IgD-negative memory B cell (primary cell): ENCODE measurements at regions not wholly inside any gene's neighbourhood (a gene's known extent, or its start where the extent isn't known, plus 50 kb on each side); places are given as distances from the start of the nearest gene placed in this dataset.

Experiments
- H3K27ac Mint-ChIP-seq, 3 donors: one replicate each; pipeline ENCODE4 v1.8.0; 2020 to 2022; ENCODE audit warnings: mild to moderate bottlenecking in 3 of 3, mixed read lengths in 3 of 3, moderate library complexity in 1 of 3
- H3K27me3 Mint-ChIP-seq: one replicate; pipeline ENCODE4 v1.8.0; 2021; ENCODE audit warnings: mixed read lengths
- H3K36me3 Mint-ChIP-seq: one replicate; pipeline ENCODE4 v1.8.0; 2020; ENCODE audit warnings: mild to moderate bottlenecking, mixed read lengths
- H3K4me1 Mint-ChIP-seq, 3 donors: one replicate each; pipeline ENCODE4 v1.8.0; 2020 to 2022; ENCODE audit warnings: mixed read lengths in 3 of 3, mild to moderate bottlenecking in 1 of 3
- H3K4me3 Mint-ChIP-seq, 4 donors: one replicate each; pipeline ENCODE4 v1.8.0; 2020 to 2022; ENCODE audit warnings: mild to moderate bottlenecking in 4 of 4, mixed read lengths in 4 of 4, moderate library complexity in 3 of 4
- H3K9me3 Mint-ChIP-seq, 3 donors: one replicate each; pipeline ENCODE4 v1.8.0; 2020 to 2021; ENCODE audit warnings: mixed read lengths in 3 of 3, mild to moderate bottlenecking in 1 of 3

- Mint-ChIP-seq H3K4me1 (no peaks in the 10 kb centered on the region), H3K36me3 (no peaks in the 10 kb centered on the region), H3K27me3 (no peaks in the 10 kb centered on the region), H3K4me3 (no peak overlapping the region), H3K9me3 (peaks cover 0 to 2% (median 1%) of the 10 kb centered on the region in 3 donors), H3K27ac (no peak overlapping the region)
These were observed 228.2 kb upstream of the PPFIA2 start for GRCh38 chr12:81987371-81987770.

DNA sequence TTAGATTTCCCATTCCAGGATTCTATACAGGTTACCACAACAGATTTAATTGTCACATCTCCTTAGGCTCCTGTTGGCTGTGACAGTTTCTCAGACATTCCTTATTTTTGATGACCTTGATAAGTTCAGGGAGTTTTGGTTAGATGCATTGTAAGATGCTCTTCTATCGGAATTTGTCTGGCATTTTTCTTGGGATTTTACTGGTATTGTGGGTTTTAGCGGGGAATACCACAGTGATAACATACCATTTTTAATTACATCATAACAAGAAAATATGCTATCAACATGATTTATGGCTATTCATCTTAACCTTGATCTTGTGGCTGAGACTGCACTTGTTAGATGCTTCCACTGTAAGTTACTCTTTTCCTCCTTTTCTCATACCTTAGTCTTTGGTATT, 217.5 kb upstream of the PPFIA2 start:
- no peaks in the 10 kb centered on the region for H3K27me3 Mint-ChIP-seq
- H3K36me3 Mint-ChIP-seq, result no peaks in the 10 kb centered on the region
- H3K4me3 Mint-ChIP-seq, result no peak overlapping the region
- no peaks in the 10 kb centered on the region for H3K4me1 Mint-ChIP-seq
- peaks cover 4 to 13% (median 4%) of the 10 kb centered on the region in 3 donors for H3K9me3 Mint-ChIP-seq
- no peak overlapping the region for H3K27ac Mint-ChIP-seq

GRCh38 chr12:81974762-81975161, 215.6 kb upstream of the PPFIA2 start:
- H3K4me3 Mint-ChIP-seq, result no peak overlapping the region
- no peaks in the 10 kb centered on the region for H3K27me3 Mint-ChIP-seq
- H3K4me1 Mint-ChIP-seq, result no peaks in the 10 kb centered on the region
- H3K36me3 Mint-ChIP-seq, result no peaks in the 10 kb centered on the region
- H3K9me3 Mint-ChIP-seq, result peaks cover 2 to 10% (median 4%) of the 10 kb centered on the region in 3 donors
- H3K27ac Mint-ChIP-seq, result no peak overlapping the region

GRCh38 chr12:81968421-81968820, 209.3 kb upstream of the PPFIA2 start:
- Mint-ChIP-seq H3K27ac (no peak overlapping the region), H3K4me1 (no peaks in the 10 kb centered on the region), H3K9me3 (peaks cover 0 to 2% (median 1%) of the 10 kb centered on the region in 3 donors), H3K27me3 (no peaks in the 10 kb centered on the region), H3K4me3 (no peak overlapping the region), H3K36me3 (no peaks in the 10 kb centered on the region)

DNA sequence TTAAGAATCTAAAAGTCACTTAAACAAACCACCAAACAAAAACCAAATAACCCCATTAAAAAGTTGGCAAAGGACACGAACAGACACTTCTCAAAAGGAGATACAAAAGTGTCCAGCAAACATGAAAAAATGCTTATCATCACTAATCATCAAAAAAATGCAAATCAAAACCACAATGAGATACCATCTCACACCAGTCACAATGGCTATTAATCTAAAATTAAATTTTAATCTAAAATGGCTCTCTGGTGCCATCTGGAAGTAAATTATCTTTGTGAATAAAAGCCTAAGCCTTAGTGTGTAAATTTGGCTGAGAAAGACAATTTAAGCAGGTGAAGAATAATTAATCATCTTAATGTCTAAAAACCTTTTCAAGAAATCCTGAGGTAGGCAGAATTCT, 204.5 kb upstream of the PPFIA2 start:
- Mint-ChIP-seq H3K4me1 (no peaks in the 10 kb centered on the region), H3K4me3 (no peak overlapping the region), H3K27ac (no peak overlapping the region), H3K9me3 (no peaks in the 10 kb centered on the region), H3K36me3 (no peaks in the 10 kb centered on the region), H3K27me3 (no peaks in the 10 kb centered on the region)

DNA sequence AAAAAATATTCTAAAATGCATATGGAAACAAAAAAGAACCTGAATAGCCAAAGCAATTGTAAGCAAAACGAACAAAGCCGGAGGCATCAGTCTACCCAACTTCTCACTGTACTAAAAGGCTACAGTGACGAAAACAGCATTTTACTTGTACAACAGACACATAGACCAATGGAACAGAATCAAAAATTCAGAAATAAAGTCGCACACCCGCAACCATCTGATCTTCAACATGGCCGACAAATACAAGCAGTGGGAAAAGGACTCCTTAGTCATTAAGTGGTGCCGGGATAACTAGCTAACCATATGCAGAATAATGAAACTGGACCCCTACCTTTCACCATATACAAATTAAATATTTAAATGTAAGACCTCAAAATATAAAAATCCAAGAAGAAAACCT, 203.9 kb upstream of the PPFIA2 start:
- no peak overlapping the region for H3K27ac Mint-ChIP-seq
- H3K27me3 Mint-ChIP-seq, result no peaks in the 10 kb centered on the region
- no peak overlapping the region for H3K4me3 Mint-ChIP-seq
- H3K9me3 Mint-ChIP-seq, result peaks cover 0 to 2% (median 1%) of the 10 kb centered on the region in 3 donors
- no peaks in the 10 kb centered on the region for H3K4me1 Mint-ChIP-seq
- H3K36me3 Mint-ChIP-seq, result no peaks in the 10 kb centered on the region

- H3K27ac Mint-ChIP-seq, result no peak overlapping the region
- H3K27me3 Mint-ChIP-seq, result no peaks in the 10 kb centered on the region
- peaks cover 0 to 2% (median 1%) of the 10 kb centered on the region in 3 donors for H3K9me3 Mint-ChIP-seq
- no peaks in the 10 kb centered on the region for H3K4me1 Mint-ChIP-seq
- no peak overlapping the region for H3K4me3 Mint-ChIP-seq
- H3K36me3 Mint-ChIP-seq, result no peaks in the 10 kb centered on the region
These were observed 203.1 kb upstream of the PPFIA2 start for GRCh38 chr12:81962126-81962856.

- Mint-ChIP-seq H3K4me1 (no peaks in the 10 kb centered on the region), H3K36me3 (no peaks in the 10 kb centered on the region), H3K4me3 (no peak overlapping the region), H3K27me3 (no peaks in the 10 kb centered on the region), H3K9me3 (peaks cover 1 to 5% (median 4%) of the 10 kb centered on the region in 3 donors), H3K27ac (no peak overlapping the region)
These were observed 199.3 kb upstream of the PPFIA2 start for GRCh38 chr12:81958406-81958805.

DNA sequence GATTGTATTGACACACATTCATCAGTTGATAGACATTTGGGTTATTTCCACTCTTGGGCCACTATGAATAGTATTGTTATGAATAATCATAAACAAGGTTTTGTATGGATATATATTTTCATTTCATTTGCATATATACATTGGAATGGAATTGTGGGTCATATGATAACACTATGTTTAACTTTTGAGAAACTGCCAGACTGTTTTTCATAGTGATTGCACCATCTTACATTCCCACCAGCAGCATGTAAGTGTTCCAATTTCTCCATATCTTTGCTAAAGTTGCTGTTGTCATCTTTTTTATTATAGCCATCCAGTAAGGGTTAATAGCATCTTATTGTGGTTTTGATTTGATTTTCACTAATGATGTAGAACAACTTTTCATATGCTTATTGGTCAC, 198.5 kb upstream of the PPFIA2 start:
- no peaks in the 10 kb centered on the region for H3K36me3 Mint-ChIP-seq
- H3K4me3 Mint-ChIP-seq, result no peak overlapping the region
- H3K27ac Mint-ChIP-seq, result no peak overlapping the region
- H3K9me3 Mint-ChIP-seq, result peaks cover 1 to 5% (median 4%) of the 10 kb centered on the region in 3 donors
- no peaks in the 10 kb centered on the region for H3K27me3 Mint-ChIP-seq
- no peaks in the 10 kb centered on the region for H3K4me1 Mint-ChIP-seq

- no peaks in the 10 kb centered on the region for H3K36me3 Mint-ChIP-seq
- no peaks in the 10 kb centered on the region for H3K27me3 Mint-ChIP-seq
- no peak overlapping the region for H3K27ac Mint-ChIP-seq
- peaks cover 1 to 5% (median 4%) of the 10 kb centered on the region in 3 donors for H3K9me3 Mint-ChIP-seq
- H3K4me3 Mint-ChIP-seq, result no peak overlapping the region
- H3K4me1 Mint-ChIP-seq, result no peaks in the 10 kb centered on the region
These were observed 197.3 kb upstream of the PPFIA2 start for GRCh38 chr12:81956468-81956860.

- H3K4me3 Mint-ChIP-seq, result no peak overlapping the region
- no peaks in the 10 kb centered on the region for H3K27me3 Mint-ChIP-seq
- peaks cover 1 to 9% (median 4%) of the 10 kb centered on the region in 3 donors for H3K9me3 Mint-ChIP-seq
- no peaks in the 10 kb centered on the region for H3K4me1 Mint-ChIP-seq
- H3K27ac Mint-ChIP-seq, result no peak overlapping the region
- H3K36me3 Mint-ChIP-seq, result no peaks in the 10 kb centered on the region
These were observed 194.4 kb upstream of the PPFIA2 start for GRCh38 chr12:81953541-81953940.

DNA sequence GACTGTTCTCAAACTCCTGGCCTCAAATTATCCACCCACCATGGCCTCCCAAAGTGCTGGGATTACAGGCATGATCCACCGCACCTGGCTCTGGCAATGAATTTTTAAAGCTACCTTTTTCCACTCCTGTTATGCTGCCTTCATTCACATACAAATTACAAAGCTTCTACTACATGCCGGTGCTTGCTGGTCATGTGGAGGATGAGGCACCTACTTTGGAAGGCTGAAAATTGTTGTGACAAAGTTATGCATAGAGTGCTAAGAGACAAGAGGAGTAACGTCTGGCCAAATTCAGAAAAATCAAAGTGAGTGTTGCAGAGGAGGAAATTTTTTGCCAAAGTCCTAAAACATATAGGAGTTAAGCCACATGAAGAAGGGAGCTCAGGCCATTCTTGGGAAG, 191.7 kb upstream of the PPFIA2 start:
- no peak overlapping the region for H3K4me3 Mint-ChIP-seq
- H3K27me3 Mint-ChIP-seq, result no peaks in the 10 kb centered on the region
- no peaks in the 10 kb centered on the region for H3K36me3 Mint-ChIP-seq
- peaks cover 0 to 13% (median 3%) of the 10 kb centered on the region in 3 donors for H3K9me3 Mint-ChIP-seq
- no peaks in the 10 kb centered on the region for H3K4me1 Mint-ChIP-seq
- H3K27ac Mint-ChIP-seq, result no peak overlapping the region

GRCh38 chr12:81949841-81950308, 190.7 kb upstream of the PPFIA2 start:
- no peaks in the 10 kb centered on the region for H3K36me3 Mint-ChIP-seq
- no peaks in the 10 kb centered on the region for H3K27me3 Mint-ChIP-seq
- no peaks in the 10 kb centered on the region for H3K4me1 Mint-ChIP-seq
- H3K4me3 Mint-ChIP-seq, result no peak overlapping the region
- no peak overlapping the region for H3K27ac Mint-ChIP-seq
- H3K9me3 Mint-ChIP-seq, result peaks cover 0 to 13% (median 3%) of the 10 kb centered on the region in 3 donors

- H3K9me3 Mint-ChIP-seq, result peaks cover 0 to 13% (median 3%) of the 10 kb centered on the region in 3 donors
These were observed 190.3 kb upstream of the PPFIA2 start for GRCh38 chr12:81949416-81949815.

GRCh38 chr12:81944886-81945285, 185.7 kb upstream of the PPFIA2 start:
- Mint-ChIP-seq H3K27me3 (no peaks in the 10 kb centered on the region), H3K4me1 (no peaks in the 10 kb centered on the region), H3K36me3 (no peaks in the 10 kb centered on the region), H3K9me3 (peaks cover 1 to 4% (median 2%) of the 10 kb centered on the region in 3 donors), H3K4me3 (no peak overlapping the region), H3K27ac (no peak overlapping the region)

More at GRCh38 chr12:81949416-81949815, 190.3 kb upstream of the PPFIA2 start:
- Mint-ChIP-seq H3K27ac (no peak overlapping the region), H3K27me3 (no peaks in the 10 kb centered on the region), H3K4me3 (no peak overlapping the region), H3K4me1 (no peaks in the 10 kb centered on the region), H3K36me3 (no peaks in the 10 kb centered on the region)

- Mint-ChIP-seq H3K36me3 (peaks cover 2% of the 10 kb centered on the region), H3K9me3 (peaks cover 4 to 6% (median 5%) of the 10 kb centered on the region in 3 donors), H3K4me1 (no peaks in the 10 kb centered on the region), H3K27me3 (no peaks in the 10 kb centered on the region), H3K27ac (no peak overlapping the region), H3K4me3 (no peak overlapping the region)
These were observed 183.4 kb upstream of the PPFIA2 start for GRCh38 chr12:81942594-81942993.
